HCT116 (cell line): ENCODE measurements at regions not wholly inside any gene's neighbourhood (a gene's known extent, or its start where the extent isn't known, plus 50 kb on each side); places are given as distances from the start of the nearest gene placed in this dataset.

ENCODE experiments used
- ATAC-seq: fragments of 200-7000 bp; cut with Tn5 transposase; 2 replicates; pipeline ENCODE4 v1.9.1; 2020; ENCODE audit warnings: mild to moderate bottlenecking, moderate library complexity
- BruUV-seq: library from RNA; stranded (reverse); fragments of 400-500 nt; replicated peaks from 2 replicates; lab custom pipeline; 2021; lab: Mats Ljungman, UMichigan
- CTCF ChIA-PET: fragments of 300-600 bp; sonication (Branson Sonifier 250); formaldehyde crosslinking; loops from one replicate; lab custom pipeline; 2021; ENCODE audit warnings: antibody characterized with exemption; lab: Charles Lee
- POLR2A ChIA-PET: fragments of 300-600, 350-600 bp; sonication (Branson Sonifier 250); formaldehyde crosslinking; loops from one replicate; lab custom pipeline; 2021; ENCODE audit warnings: antibody characterized with exemption; lab: Charles Lee
- RAD21 ChIA-PET, 2 experiments: fragments of 300-600 bp; sonication (Branson Sonifier 250); formaldehyde crosslinking; loops; one replicate each; lab custom pipeline; 2023; ENCODE audit warnings: low total read pairs in 2 of 2; ENCODE audit not compliant: uncharacterized antibody in 2 of 2, unreplicated experiment in 2 of 2, low non-redundant PET in 1 of 2; lab: Charles Lee
- DNase-seq: peaks from one replicate; pipeline ENCODE4 v3.0.0-alpha.2; 2010; ENCODE audit warnings: low read depth, low spot score
- H2AFZ ChIP-seq: fragments of 200-600 bp; shearing (Covaris generic), sonication (generic); 2 replicates; pipeline ENCODE4 v1.6.1; 2017; ENCODE audit warnings: low read depth, mixed run types, mixed read lengths, antibody characterized with exemption, low read length; ENCODE audit not compliant: poor library complexity, severe bottlenecking
- H3K27ac ChIP-seq: 2 replicates; pipeline ENCODE4 v1.5.1; 2012; ENCODE audit warnings: low read depth, low read length
- H3K27me3 ChIP-seq: fragments of 200-600 bp; sonication (generic); 2 replicates; pipeline ENCODE4 v1.6.1; 2016; ENCODE audit warnings: mixed run types, low read length, mixed read lengths; ENCODE audit not compliant: insufficient read depth
- H3K36me3 ChIP-seq, 2 experiments: fragments of 200-500 bp in 1 of 2; fragments of 200-600 bp in 1 of 2; sonication (Bioruptor generic) in 1 of 2; sonication (generic) in 1 of 2; 2 replicates each; pipeline versions ENCODE4 v1.5.1 to v1.6.1; 2014 to 2016; ENCODE audit warnings: low read length in 2 of 2, inconsistent platforms in 1 of 2, mixed read lengths in 1 of 2, mixed run types in 1 of 2; ENCODE audit not compliant: insufficient read depth in 2 of 2, control insufficient read depth in 1 of 2
- H3K4me1 ChIP-seq, 2 experiments: fragments of 200-600 bp in 1 of 2; sonication (generic) in 1 of 2; 2 replicates each; pipeline versions ENCODE4 v1.5.1 to v1.6.1; 2012 to 2017; ENCODE audit warnings: low read length in 2 of 2, inconsistent platforms in 1 of 2, mild to moderate bottlenecking in 1 of 2, mixed read lengths in 1 of 2, mixed run types in 1 of 2, moderate library complexity in 1 of 2; ENCODE audit not compliant: insufficient read depth in 2 of 2, control insufficient read depth in 1 of 2
- H3K4me2 ChIP-seq: fragments of 200-600 bp; sonication (generic); 2 replicates; pipeline ENCODE4 v1.6.1; 2017; ENCODE audit warnings: mixed run types, low read length, mixed read lengths
- H3K4me3 ChIP-seq, 2 experiments: fragments of 200-600 bp in 1 of 2; sonication (generic) in 1 of 2; replicated peaks in 1 of 2; 2 replicates each; pipeline ENCODE4 v1.5.1; 2011 to 2016; ENCODE audit warnings: low read length in 2 of 2, control low read depth in 1 of 2, low read depth in 1 of 2, mild to moderate bottlenecking in 1 of 2, mixed read lengths in 1 of 2, mixed run types in 1 of 2
- H3K79me2 ChIP-seq: fragments of 200-600 bp; sonication (generic); 2 replicates; pipeline ENCODE4 v1.6.1; 2017; ENCODE audit warnings: mild to moderate bottlenecking, mixed run types, low read length, moderate library complexity, mixed read lengths; ENCODE audit not compliant: insufficient read depth
- H3K9ac ChIP-seq: fragments of 200-600 bp; sonication (generic); 2 replicates; pipeline ENCODE4 v1.6.1; 2016; ENCODE audit warnings: low read length, mixed read lengths
- H3K9me2 ChIP-seq: fragments of 200-600 bp; sonication (generic), shearing (Covaris generic); 2 replicates; pipeline ENCODE4 v1.6.1; 2017; ENCODE audit warnings: mixed run types, mild to moderate bottlenecking, moderate library complexity; ENCODE audit not compliant: insufficient read depth
- H3K9me3 ChIP-seq, 2 experiments: fragments of 200-500 bp in 1 of 2; fragments of 200-600 bp in 1 of 2; sonication (Bioruptor generic) in 1 of 2; sonication (generic) in 1 of 2; 2 replicates each; pipeline ENCODE4 v1.6.1; 2014 to 2017; ENCODE audit warnings: low read length in 2 of 2, mixed read lengths in 2 of 2, inconsistent platforms in 1 of 2, low read depth in 1 of 2, mild to moderate bottlenecking in 1 of 2, mixed run types in 1 of 2, moderate library complexity in 1 of 2; ENCODE audit not compliant: control insufficient read depth in 1 of 2, insufficient read depth in 1 of 2
- H4K20me1 ChIP-seq: fragments of 200-600 bp; sonication (generic), shearing (Covaris generic); 2 replicates; pipeline ENCODE4 v1.6.1; 2017; ENCODE audit warnings: mixed run types, mild to moderate bottlenecking, moderate library complexity; ENCODE audit not compliant: insufficient read depth
- CBX3 ChIP-seq: IDR thresholded peaks from 2 replicates; pipeline ENCODE4 v1.6.1; 2012; ENCODE audit warnings: low read depth
- CEBPB ChIP-seq: IDR thresholded peaks from 2 replicates; pipeline ENCODE4 v1.6.1; 2012; ENCODE audit warnings: low read depth
- FOSL1 ChIP-seq: IDR thresholded peaks from 2 replicates; pipeline ENCODE4 v1.6.1; 2012; ENCODE audit warnings: low read depth
- JUND ChIP-seq: IDR thresholded peaks from 2 replicates; pipeline ENCODE4 v1.6.1; 2012
- MAX ChIP-seq: IDR thresholded peaks from 2 replicates; pipeline ENCODE4 v1.6.1; 2012
- POLR2AphosphoS5 ChIP-seq: IDR thresholded peaks from 2 replicates; pipeline ENCODE4 v1.6.1; 2011; ENCODE audit warnings: mild to moderate bottlenecking, low read depth, low read length, moderate library complexity
- RAD21 ChIP-seq: IDR thresholded peaks from 2 replicates; pipeline ENCODE4 v1.6.1; 2012; ENCODE audit warnings: low read depth, mild to moderate bottlenecking
- REST ChIP-seq: IDR thresholded peaks from 2 replicates; pipeline ENCODE4 v1.6.1; 2012; ENCODE audit warnings: low read depth
- SIN3A ChIP-seq: IDR thresholded peaks from 2 replicates; pipeline ENCODE4 v1.6.1; 2012; ENCODE audit warnings: low read depth
- SP1 ChIP-seq: IDR thresholded peaks from 2 replicates; pipeline ENCODE4 v1.6.1; 2012; ENCODE audit warnings: low read depth
- TCF7L2 ChIP-seq: IDR thresholded peaks from 2 replicates; pipeline ENCODE4 v1.7.0; 2011; ENCODE audit warnings: borderline replicate concordance, inconsistent platforms; ENCODE audit not compliant: insufficient read depth, insufficient read length; ENCODE audit errors: extremely low read depth
- ZFX ChIP-seq: fragments of 450-650 bp; IDR thresholded peaks from 2 replicates; pipeline ENCODE4 v1.6.1; 2017
- intact Hi-C: fragments of 100-400 bp; cut with micrococcal nuclease; formaldehyde crosslinking; loops from 2 replicates; pipeline ENCODE4 v1.10.0; 2022

- intact Hi-C loops, result no loop called here
- Histone ChIP-seq H3K9ac (no peak overlapping the region), H2AFZ (peak overlapping the region; percentile 73), H3K9me2 (no peaks in the 10 kb centered on the region), H3K27ac (no peak overlapping the region), H3K4me3 (no peak overlapping the region), H3K79me2 (no peaks in the 10 kb centered on the region), H3K9me3 (no peaks in the 10 kb centered on the region), H3K36me3 (no peaks in the 10 kb centered on the region), H4K20me1 (no peaks in the 10 kb centered on the region), H3K4me1 (peaks cover 0 to 19% of the 10 kb centered on the region in 2 experiments; a peak in 2 of 4 replicates), H3K27me3 (no peaks in the 10 kb centered on the region), H3K4me2 (peak overlapping the region; percentile 41)
- DNase-seq (peak; percentile 8), ATAC-seq (peak; percentile 60)
- ChIA-PET RAD21 (no interaction called here), CTCF (no interaction called here), POLR2A (interaction anchor here (1.1 kb wide), 1 partner anchor 32 kb away, joined by 3 read pairs; no protein-coding TSS in a partner anchor)
- TF ChIP-seq MAX (no peak), ZFX (no peak), SIN3A (0 out of 2 replicates have a peak, but pooled peaks have one; percentile 28), SP1 (peak; percentile 25; the same call in 1 of the 2 replicates), CBX3 (peak; percentile 61; the same call in 1 of the 2 replicates), POLR2AphosphoS5 (no peak), JUND (peak; percentile 46; the same call in 1 of the 2 replicates), RAD21 (no peak), REST (no peak), TCF7L2 (no peak), CEBPB (peak; percentile 62), FOSL1 (peak; percentile 58)
- BruUV-seq, result no TSS peak
These were observed 690.2 kb upstream of the DPPA4 start for GRCh38 chr3:110027446-110028080.
